ENCODE measurements at regions not wholly inside any gene's neighbourhood (a gene's known extent, or its start where the extent isn't known, plus 50 kb on each side); places are given as distances from the start of the nearest gene placed in this dataset.

- POLR2A ChIA-PET: no interaction called here
- Histone ChIP-seq H3K4me1 (ENCODE audit: control insufficient read depth, insufficient read depth, low read length) (no peaks in the 10 kb centered on the region), H3K9me3 (ENCODE audit: control insufficient read depth, insufficient read depth, low read depth, low read length) (no peaks in the 10 kb centered on the region), H3K27ac (ENCODE audit: extremely low read depth, low read depth, low read length) (no peak overlapping the region), H3K4me3 (ENCODE audit: low read depth, low read length) (no peak overlapping the region), H3K36me3 (ENCODE audit: control insufficient read depth in 2 of 2, insufficient read depth in 1 of 2, low read length in 2 of 2) (no peaks in the 10 kb centered on the region)
- CTCF ChIA-PET: interaction anchor here (0.7 to 0.9 kb wide), 2 partner anchors 8 to 42 kb away, joined by 3 read pairs; no protein-coding TSS in a partner anchor
- TF ChIP-seq ZNF26 (tag by site-specific recombination; IDR thresholded peaks at IDR 0.05): no peak
- TF ChIP-seq ZNF24 (tag by site-specific recombination; IDR thresholded peaks at IDR 0.05): no peak
- no peak for TF ChIP-seq ZBTB8A (tag by site-specific recombination; IDR thresholded peaks at IDR 0.05)
These were observed 880.0 kb downstream of the LRRTM4 start for GRCh38 chr2:76642129-76642528.

GRCh38 chr2:76641506-76641905 lies 880.7 kb downstream of the LRRTM4 start:
- POLR2A ChIA-PET: no interaction called here
- CTCF ChIA-PET: interaction anchor here (0.7 to 0.9 kb wide), 2 partner anchors 8 to 41 kb away, joined by 3 read pairs; no protein-coding TSS in a partner anchor
- H3K36me3 ChIP-seq (ENCODE audit: control insufficient read depth in 2 of 2, insufficient read depth in 1 of 2, low read length in 2 of 2): no peaks in the 10 kb centered on the region
- H3K4me1 ChIP-seq (ENCODE audit: control insufficient read depth, insufficient read depth, low read length): no peaks in the 10 kb centered on the region
- no peak overlapping the region for H3K4me3 ChIP-seq (ENCODE audit: low read depth, low read length)
- TF ChIP-seq ZNF398 (tag by site-specific recombination; IDR thresholded peaks at IDR 0.05): no peak
- TF ChIP-seq ZNF146 (tag by site-specific recombination; IDR thresholded peaks at IDR 0.05): no peak
- no peak for TF ChIP-seq ZNF23 (tag by site-specific recombination; IDR thresholded peaks at IDR 0.05; ENCODE audit: borderline replicate concordance)
- TF ChIP-seq ZNF394 (tag by site-specific recombination; IDR thresholded peaks at IDR 0.05; ENCODE audit: borderline replicate concordance): no peak
- no peak for TF ChIP-seq PATZ1 (tag by site-specific recombination; IDR thresholded peaks at IDR 0.05)
- TF ChIP-seq, protein P1, sequence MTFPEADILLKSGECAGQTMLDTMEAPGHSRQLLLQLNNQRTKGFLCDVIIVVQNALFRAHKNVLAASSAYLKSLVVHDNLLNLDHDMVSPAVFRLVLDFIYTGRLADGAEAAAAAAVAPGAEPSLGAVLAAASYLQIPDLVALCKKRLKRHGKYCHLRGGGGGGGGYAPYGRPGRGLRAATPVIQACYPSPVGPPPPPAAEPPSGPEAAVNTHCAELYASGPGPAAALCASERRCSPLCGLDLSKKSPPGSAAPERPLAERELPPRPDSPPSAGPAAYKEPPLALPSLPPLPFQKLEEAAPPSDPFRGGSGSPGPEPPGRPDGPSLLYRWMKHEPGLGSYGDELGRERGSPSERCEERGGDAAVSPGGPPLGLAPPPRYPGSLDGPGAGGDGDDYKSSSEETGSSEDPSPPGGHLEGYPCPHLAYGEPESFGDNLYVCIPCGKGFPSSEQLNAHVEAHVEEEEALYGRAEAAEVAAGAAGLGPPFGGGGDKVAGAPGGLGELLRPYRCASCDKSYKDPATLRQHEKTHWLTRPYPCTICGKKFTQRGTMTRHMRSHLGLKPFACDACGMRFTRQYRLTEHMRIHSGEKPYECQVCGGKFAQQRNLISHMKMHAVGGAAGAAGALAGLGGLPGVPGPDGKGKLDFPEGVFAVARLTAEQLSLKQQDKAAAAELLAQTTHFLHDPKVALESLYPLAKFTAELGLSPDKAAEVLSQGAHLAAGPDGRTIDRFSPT (tag by site-specific recombination; IDR thresholded peaks at IDR 0.05): no peak
- no peak for TF ChIP-seq ZNF324 (tag by site-specific recombination; IDR thresholded peaks at IDR 0.05)
- H3K27ac ChIP-seq (ENCODE audit: extremely low read depth, low read depth, low read length): no peak overlapping the region
- H3K9me3 ChIP-seq (ENCODE audit: control insufficient read depth, insufficient read depth, low read depth, low read length): no peaks in the 10 kb centered on the region

DNA sequence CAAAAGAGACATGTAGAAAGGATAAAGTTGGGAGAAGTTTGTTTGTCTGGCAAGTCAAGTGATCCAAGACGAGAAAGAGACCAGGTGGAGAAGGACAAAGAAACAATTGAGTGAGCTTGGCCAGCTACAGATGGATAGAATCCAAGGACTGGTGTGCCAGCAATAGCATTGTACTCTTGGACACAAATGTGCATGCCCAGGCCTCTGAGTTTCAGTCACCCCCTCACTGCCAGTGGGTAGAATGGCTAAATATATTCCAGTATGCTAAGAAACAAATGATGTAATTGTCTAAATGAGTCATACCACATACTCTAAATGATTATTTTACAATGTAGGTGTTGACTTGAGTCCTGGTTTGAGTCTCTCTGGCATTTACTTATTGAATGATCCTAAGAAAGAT lies 881.3 kb downstream of the LRRTM4 start:
- Histone ChIP-seq H3K4me3 (ENCODE audit: low read depth, low read length) (no peak overlapping the region), H3K27ac (ENCODE audit: extremely low read depth, low read depth, low read length) (no peak overlapping the region), H3K36me3 (ENCODE audit: control insufficient read depth in 2 of 2, insufficient read depth in 1 of 2, low read length in 2 of 2) (no peaks in the 10 kb centered on the region), H3K4me1 (ENCODE audit: control insufficient read depth, insufficient read depth, low read length) (no peaks in the 10 kb centered on the region), H3K9me3 (ENCODE audit: control insufficient read depth, insufficient read depth, low read depth, low read length) (no peaks in the 10 kb centered on the region)
- CTCF ChIA-PET: no interaction called here
- POLR2A ChIA-PET: no interaction called here
- no peak for TF ChIP-seq PATZ1 (tag by site-specific recombination; IDR thresholded peaks at IDR 0.05)
- no peak for TF ChIP-seq ZNF311 (tag by site-specific recombination; IDR thresholded peaks at IDR 0.05; ENCODE audit: borderline replicate concordance)
- no peak for TF ChIP-seq ZNF174 (tag by site-specific recombination; IDR thresholded peaks at IDR 0.05)
- TF ChIP-seq ZNF155 (tag by site-specific recombination; IDR thresholded peaks at IDR 0.05): no peak
- TF ChIP-seq, protein P2, sequence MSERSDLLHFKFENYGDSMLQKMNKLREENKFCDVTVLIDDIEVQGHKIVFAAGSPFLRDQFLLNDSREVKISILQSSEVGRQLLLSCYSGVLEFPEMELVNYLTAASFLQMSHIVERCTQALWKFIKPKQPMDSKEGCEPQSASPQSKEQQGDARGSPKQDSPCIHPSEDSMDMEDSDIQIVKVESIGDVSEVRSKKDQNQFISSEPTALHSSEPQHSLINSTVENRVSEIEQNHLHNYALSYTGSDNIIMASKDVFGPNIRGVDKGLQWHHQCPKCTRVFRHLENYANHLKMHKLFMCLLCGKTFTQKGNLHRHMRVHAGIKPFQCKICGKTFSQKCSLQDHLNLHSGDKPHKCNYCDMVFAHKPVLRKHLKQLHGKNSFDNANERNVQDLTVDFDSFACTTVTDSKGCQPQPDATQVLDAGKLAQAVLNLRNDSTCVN (tag by site-specific recombination; optimal IDR thresholded peaks at IDR 0.05): no peak
- no peak for TF ChIP-seq ZNF24 (tag by site-specific recombination; IDR thresholded peaks at IDR 0.05)
- no peak for TF ChIP-seq ZXDB (tag by site-specific recombination; IDR thresholded peaks at IDR 0.05)
- no peak for TF ChIP-seq ZNF398 (tag by site-specific recombination; IDR thresholded peaks at IDR 0.05)
- TF ChIP-seq MZF1 (tag by site-specific recombination; IDR thresholded peaks at IDR 0.05; ENCODE audit: borderline replicate concordance): no peak

Data from HEK293 (cell line).